GM19452 (cell line): ENCODE measurements at regions not wholly inside any gene's neighbourhood (a gene's known extent, or its start where the extent isn't known, plus 50 kb on each side); places are given as distances from the start of the nearest gene placed in this dataset.

Source experiments
- ATAC-seq: cut with Tn5 transposase; IDR thresholded peaks from one replicate; pipeline ENCODE4 v1.9.1; 2021; ENCODE audit not compliant: unreplicated experiment

- no peak for ATAC-seq
Observed at GRCh38 chrX:40171513-40172400, 74.0 kb upstream of the BCOR start.

DNA sequence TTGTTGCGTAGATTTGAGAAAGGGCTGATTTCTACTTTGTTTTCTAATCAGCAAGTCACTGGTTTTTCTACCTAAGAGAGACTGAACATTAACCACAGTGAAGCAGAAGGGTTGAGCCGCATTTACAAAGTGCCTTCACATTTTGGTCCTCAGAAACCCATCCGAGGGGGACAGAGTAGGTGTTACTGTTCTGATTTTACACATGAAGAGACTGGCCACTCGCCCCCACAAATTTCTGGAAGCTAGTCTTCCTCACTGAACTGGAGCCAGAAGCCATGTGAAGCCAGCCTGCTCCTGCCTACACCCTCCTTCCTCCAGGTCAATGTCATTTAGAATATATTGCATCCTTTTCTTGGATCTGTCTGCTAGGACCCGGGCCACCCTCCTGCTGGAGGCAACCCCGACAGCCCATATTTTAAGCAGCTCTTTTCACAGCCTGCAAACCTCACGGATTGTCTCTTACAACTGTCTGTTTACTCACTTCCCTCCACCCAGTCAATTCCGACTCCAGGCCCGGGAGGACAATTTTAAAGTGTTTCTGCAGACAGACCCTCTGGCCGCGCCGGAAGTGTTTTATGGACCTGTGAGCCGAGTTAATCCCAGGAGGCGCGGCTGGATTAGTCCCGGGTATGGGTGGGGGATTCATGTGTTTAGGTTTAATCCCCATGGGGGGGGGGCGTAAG is 73.2 kb upstream of the BCOR start:
- ATAC-seq = no peak

GRCh38 chrX:40169193-40170101 is 71.7 kb upstream of the BCOR start:
- ATAC-seq = peak; percentile 56

- ATAC-seq = no peak
Observed at GRCh38 chrX:40168480-40169011, 70.8 kb upstream of the BCOR start.

- ATAC-seq = no peak
Observed at GRCh38 chrX:40167850-40168479, 70.2 kb upstream of the BCOR start.

GRCh38 chrX:40167233-40167849 is 69.6 kb upstream of the BCOR start:
- ATAC-seq = no peak

DNA sequence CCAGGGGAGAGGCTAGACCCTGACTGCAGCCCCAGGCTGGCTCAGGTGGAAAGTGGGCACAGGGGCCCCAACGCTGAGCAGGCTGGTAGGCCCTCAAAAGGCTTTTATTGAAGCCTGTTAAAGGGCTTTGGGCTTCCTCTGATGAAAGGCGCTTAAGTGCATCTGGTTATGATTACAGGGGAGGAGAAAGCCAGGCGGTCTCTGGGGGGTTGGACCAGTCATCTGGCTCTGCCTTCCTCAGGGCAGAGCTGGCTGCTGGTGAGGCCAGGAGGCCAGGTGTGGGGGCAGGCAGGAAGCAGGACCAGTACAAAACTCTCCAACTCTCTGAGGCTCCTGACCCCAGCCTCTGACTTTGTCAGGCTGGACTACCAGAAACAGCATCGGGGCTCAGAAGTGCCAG is 68.8 kb upstream of the BCOR start:
- ATAC-seq = no peak

GRCh38 chrX:40165861-40166260 is 68.1 kb upstream of the BCOR start:
- ATAC-seq = no peak

DNA sequence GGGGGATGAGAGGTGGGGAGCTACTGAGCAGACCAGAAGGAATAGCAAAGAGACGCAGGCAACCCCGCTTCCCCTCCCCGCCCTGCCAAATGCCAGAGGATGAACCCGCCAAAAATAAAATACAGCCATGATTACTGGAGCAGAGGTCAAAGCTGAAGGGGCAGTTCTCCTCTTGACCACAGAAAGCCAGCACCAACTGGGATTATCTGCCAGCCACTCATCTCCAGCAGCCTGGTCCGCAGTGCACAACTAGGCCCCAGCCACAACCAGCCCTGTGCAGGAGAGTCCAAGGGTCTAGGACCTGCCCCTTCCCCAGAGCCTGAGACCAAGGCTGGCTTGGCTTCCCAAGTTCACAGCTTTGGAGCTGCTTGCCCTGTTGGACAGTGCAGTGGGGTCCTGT is 67.4 kb upstream of the BCOR start:
- ATAC-seq = no peak

DNA sequence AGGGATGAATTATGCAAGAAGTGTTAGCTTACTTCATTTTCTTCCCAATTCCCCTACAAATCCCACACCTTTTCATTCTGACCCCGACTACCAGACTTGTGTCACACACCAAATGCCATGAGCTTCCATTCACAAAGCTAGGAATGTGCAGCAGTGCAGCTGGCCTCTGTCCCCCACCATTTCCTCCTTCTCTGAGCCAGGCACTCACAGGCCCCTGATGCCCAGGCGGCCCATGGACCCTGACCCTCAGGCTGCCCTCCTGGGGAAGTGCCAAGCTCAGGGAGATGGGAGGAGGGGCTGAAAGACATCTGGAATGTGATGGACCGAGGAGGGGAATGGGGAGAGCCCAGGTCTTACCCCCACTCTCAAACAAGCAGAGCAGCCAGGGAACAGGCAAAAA is 67.0 kb upstream of the BCOR start:
- no peak for ATAC-seq

- no peak for ATAC-seq
Observed at GRCh38 chrX:40158036-40158706, 60.4 kb upstream of the BCOR start.

DNA sequence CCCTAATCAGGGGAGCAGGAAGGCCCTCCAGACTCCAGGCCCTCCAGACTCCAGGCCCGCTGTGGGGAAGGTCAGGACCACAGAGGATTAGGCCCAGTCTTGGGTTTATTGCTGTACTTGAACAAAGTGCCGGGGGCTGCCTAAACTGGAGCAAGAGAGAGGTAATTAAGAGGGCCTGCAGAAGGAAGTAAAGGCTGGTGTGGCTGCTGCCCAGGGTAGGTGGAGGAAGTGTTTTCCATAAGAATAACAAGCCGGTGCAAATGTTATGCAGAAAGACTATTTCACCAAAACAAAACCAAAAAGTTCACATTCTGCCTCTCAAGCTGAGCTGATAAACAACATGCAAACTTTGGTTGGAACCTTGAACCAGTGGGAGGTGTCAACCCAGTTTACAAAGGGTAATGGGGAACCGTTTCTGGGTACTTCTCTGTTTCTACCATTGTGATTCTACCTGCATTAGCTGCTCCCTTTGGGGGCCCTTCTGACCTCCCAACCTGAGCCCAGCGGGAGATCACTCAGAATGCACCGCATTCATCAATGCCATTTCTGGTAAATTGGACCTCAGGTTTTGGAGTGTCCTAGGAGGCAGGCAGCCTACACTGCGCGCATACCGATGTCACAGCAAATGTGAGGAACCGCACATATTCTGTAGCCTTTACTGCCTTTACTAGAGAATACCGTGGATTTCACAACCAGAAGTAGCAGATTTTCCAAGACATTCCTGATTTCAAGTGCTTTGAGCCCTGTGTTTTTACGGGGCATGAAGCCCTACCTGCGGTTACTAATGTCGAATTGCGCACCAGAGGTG is 59.7 kb upstream of the BCOR start:
- no peak for ATAC-seq

DNA sequence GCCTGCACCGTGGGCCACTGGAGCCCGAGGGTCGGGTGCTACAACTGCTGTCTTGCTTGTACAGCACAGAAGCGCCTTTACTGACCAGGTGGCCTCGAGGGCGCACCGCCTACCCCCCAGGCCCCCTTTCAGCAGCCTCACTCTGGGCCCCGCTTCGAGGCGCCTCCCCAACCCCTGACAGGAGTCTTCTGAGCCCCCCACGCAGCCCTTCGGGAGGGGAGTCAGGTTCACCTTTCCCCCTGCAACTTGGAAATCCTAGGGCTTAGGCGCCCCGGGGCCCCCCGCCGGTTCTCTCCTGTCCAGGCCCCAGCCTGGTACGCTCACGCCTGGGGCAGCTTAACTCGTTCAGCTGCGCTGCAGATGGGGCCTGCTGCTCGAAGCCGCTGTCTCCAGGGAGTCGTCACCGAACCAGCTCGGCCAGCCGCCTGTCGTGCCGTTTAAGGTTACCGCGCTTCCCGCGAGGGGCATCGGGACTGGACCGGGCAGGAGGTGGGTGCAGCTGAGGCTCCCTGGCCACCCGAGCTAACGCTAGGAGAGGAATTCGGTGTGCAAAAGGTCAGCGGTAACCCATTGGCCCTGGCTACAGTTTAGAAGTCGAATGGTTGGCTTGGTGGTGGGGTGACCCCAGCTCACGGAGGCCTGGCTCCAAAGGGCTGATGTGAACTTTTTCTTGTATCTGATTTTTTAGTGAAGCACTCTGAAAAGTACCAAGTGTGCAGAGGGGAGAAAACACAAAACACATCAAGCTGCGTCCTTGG is 58.9 kb upstream of the BCOR start:
- ATAC-seq = no peak

DNA sequence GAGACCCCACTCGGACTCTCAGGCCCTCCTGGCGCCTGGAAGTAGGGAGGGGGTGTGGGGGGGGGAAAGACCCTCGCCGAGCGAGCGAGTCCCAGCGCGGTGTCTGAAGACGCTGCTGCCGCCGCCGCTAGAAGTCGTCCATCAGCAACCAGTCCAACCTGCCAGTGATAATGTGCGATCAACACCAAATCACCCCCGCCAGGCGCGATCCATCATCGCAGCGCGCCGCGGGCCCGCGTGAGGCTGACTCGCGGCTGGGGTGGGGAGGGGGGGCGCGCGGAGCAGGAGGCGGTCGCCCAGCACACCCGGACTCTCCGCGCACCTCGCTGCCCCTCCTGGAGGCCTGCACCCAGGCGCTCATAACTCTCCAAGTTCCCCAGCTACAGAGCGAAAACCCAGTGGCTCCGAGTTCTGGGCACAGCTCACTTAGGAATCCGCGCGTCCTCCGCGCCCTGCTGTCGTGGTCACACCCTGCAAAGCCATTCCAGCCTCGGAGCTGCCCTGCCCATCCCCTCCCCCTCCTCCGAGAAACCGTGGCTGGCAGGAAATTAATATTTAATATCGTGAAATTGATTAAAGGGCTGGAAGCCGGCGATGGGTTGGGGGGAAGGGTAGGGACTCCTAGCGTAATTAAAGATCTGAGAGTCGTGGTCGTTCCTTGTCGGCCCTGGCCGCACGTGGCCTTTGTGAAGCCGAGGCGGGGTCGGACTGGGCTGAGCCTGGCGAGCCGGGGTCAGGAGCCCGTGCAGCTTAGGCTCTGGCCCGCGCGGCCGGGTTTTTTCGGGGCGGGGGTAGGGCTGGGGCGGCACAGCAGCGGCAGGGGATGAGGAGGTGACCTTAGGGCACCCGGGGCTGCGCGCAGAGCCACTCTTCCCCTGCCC is 58.1 kb upstream of the BCOR start:
- ATAC-seq = no peak

- no peak for ATAC-seq
Observed at GRCh38 chrX:40154853-40155588, 57.3 kb upstream of the BCOR start.

DNA sequence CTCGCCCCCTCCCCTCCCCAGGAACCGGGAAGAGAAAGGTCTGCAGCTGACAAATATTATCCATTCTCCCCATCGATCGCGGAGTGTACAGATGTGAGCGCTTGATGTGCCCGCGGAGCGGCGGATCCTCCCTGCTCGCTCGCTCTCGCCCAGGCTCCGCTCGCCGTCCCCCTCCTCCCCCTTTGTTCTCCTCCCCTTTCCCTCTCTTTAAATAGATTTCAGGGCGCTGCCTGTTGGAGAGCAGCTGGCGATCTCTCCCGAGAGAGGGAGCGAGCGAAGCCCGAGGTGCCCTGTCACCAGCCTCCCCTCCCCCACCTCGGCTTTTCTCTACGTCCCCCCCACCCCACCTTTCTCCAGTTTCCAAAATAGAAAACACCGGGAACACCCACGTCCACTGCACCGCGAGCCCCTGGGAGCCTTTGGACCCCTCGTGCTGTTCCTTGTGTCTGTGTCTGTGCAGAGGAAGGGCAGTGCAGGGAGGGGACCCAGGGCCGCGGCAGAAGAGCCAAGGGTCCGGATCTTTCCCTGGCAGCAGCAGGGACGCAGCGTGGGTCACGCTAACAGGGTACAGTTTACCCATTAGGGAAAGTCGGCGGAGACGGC is 56.6 kb upstream of the BCOR start:
- ATAC-seq = no peak
